AG04450 (cell line): ENCODE measurements at regions not wholly inside any gene's neighbourhood (a gene's known extent, or its start where the extent isn't known, plus 50 kb on each side); places are given as distances from the start of the nearest gene placed in this dataset.

Experiments
- CTCF ChIA-PET: fragments of 300-600, 350-600 bp; formaldehyde crosslinking; extraction: SDS; loops from one replicate; lab custom pipeline; 2022; ENCODE audit warnings: antibody characterized with exemption, inconsistent platforms; lab: Charles Lee
- POLR2A ChIA-PET: fragments of 350-600 bp; formaldehyde crosslinking; extraction: SDS; loops from one replicate; lab custom pipeline; 2021; ENCODE audit warnings: antibody characterized with exemption, inconsistent platforms; lab: Yijun Ruan, JAX
- DNase-seq: peaks from one replicate; pipeline ENCODE4 v3.0.0-alpha.2; 2011; ENCODE audit warnings: low read depth, low spot score
- H3K27ac ChIP-seq: one replicate; pipeline ENCODE4 v1.5.1; 2012; ENCODE audit warnings: low read depth, low read length, control low read depth
- H3K27me3 ChIP-seq: one replicate; pipeline ENCODE4 v1.6.0; 2012; ENCODE audit warnings: low read length; ENCODE audit not compliant: control insufficient read depth, insufficient read depth
- H3K4me3 ChIP-seq: 2 replicates; pipeline ENCODE4 v1.5.1; 2011; ENCODE audit warnings: mild to moderate bottlenecking, low read depth, low read length, control low read depth
- H3K9me3 ChIP-seq: 2 replicates; pipeline ENCODE4 v1.5.1; 2012; ENCODE audit warnings: low read length; ENCODE audit not compliant: control insufficient read depth, insufficient read depth
- CTCF ChIP-seq: IDR thresholded peaks from 2 replicates; pipeline ENCODE4 v1.5.1; 2011; ENCODE audit warnings: low read depth, low read length, control low read depth, inconsistent platforms

DNA sequence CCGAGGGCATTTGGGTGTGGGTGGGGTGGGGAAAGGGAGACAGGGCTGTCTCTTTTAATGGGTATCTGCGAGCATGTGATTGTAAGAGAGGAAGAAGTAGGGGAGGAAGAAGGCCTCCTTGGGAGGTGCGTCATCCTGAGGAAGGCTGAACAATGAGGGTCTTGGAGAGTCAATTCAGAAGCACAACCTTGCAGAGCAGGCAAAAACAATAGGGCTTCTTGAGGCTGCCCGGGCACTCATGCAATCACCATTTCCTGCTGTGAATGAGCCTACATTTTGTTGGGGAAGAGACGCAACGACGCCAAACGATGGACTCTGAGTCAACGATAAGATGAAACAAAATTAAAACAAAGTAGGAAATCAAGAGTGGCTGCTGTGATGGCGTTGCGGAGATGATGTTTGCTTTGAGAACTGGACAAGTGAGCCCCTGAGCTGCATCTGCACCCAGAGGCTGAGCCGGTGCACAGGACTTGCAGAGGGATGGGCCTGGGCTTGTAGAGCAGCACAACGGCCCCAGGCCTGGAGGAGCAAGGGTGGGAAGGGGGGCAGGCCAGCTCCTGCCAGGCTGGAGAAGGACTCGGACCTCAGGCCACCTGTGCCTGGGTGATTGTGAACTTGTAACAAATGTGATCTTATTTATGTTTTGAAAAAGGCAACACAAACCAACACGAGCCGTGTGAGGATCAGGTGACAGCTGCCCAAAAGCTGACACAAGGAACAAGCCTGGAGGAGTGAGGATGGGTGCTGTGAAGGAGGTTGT lies 92.3 kb upstream of the B3GAT1 start:
- CTCF ChIA-PET = no interaction called here
- no peak overlapping the region for H3K27ac ChIP-seq
- no peak for TF ChIP-seq CTCF
- peaks cover 73% of the 10 kb centered on the region for H3K9me3 ChIP-seq
- POLR2A ChIA-PET = no interaction called here
- H3K4me3 ChIP-seq = no peak overlapping the region
- H3K27me3 ChIP-seq = no peaks in the 10 kb centered on the region
- DNase-seq = no peak

GRCh38 chr11:134503596-134503995 lies 91.6 kb upstream of the B3GAT1 start:
- H3K4me3 ChIP-seq = no peak overlapping the region
- H3K27me3 ChIP-seq = no peaks in the 10 kb centered on the region
- no peak for DNase-seq
- CTCF ChIA-PET = no interaction called here
- POLR2A ChIA-PET = no interaction called here
- TF ChIP-seq CTCF = no peak
- peaks cover 73% of the 10 kb centered on the region for H3K9me3 ChIP-seq
- no peak overlapping the region for H3K27ac ChIP-seq

DNA sequence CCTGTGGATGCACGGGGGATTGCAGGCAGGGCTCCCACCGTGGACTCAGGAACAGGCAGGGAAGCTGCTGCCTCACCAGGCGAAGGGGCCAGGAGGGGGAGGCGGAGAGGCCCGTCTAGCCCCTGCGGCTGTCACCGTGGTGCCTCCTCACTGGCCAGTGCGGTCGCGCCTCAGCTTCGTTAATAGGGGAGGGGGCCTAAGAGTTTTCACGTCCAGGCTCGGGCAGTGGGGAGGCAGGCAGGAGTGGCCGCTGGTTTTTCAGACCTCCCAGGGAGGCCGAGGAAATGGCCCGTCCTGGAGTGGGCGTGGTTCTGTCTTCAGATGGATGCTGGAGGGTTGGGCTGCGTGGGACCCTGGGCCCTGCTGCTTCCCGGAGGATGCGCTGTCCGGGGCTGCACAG lies 91.1 kb upstream of the B3GAT1 start:
- no peak overlapping the region for H3K27ac ChIP-seq
- ChIA-PET POLR2A (no interaction called here), CTCF (no interaction called here)
- no peak for TF ChIP-seq CTCF
- DNase-seq = no peak
- H3K4me3 ChIP-seq = no peak overlapping the region
- peaks cover 73% of the 10 kb centered on the region for H3K9me3 ChIP-seq
- no peaks in the 10 kb centered on the region for H3K27me3 ChIP-seq

GRCh38 chr11:134502153-134502550 lies 90.1 kb upstream of the B3GAT1 start:
- CTCF ChIA-PET = no interaction called here
- POLR2A ChIA-PET = no interaction called here
- Histone ChIP-seq H3K9me3 (peaks cover 80% of the 10 kb centered on the region), H3K27ac (no peak overlapping the region), H3K4me3 (no peak overlapping the region), H3K27me3 (no peaks in the 10 kb centered on the region)
- TF ChIP-seq CTCF = no peak
- DNase-seq = no peak

GRCh38 chr11:134501406-134502152 lies 89.5 kb upstream of the B3GAT1 start:
- POLR2A ChIA-PET = no interaction called here
- no peak for DNase-seq
- H3K27ac ChIP-seq = no peak overlapping the region
- H3K9me3 ChIP-seq = peaks cover 80% of the 10 kb centered on the region
- H3K27me3 ChIP-seq = no peaks in the 10 kb centered on the region
- CTCF ChIA-PET = no interaction called here
- H3K4me3 ChIP-seq = no peak overlapping the region
- no peak for TF ChIP-seq CTCF
